ENCODE measurements at regions not wholly inside any gene's neighbourhood (a gene's known extent, or its start where the extent isn't known, plus 50 kb on each side); places are given as distances from the start of the nearest gene placed in this dataset.

DNA sequence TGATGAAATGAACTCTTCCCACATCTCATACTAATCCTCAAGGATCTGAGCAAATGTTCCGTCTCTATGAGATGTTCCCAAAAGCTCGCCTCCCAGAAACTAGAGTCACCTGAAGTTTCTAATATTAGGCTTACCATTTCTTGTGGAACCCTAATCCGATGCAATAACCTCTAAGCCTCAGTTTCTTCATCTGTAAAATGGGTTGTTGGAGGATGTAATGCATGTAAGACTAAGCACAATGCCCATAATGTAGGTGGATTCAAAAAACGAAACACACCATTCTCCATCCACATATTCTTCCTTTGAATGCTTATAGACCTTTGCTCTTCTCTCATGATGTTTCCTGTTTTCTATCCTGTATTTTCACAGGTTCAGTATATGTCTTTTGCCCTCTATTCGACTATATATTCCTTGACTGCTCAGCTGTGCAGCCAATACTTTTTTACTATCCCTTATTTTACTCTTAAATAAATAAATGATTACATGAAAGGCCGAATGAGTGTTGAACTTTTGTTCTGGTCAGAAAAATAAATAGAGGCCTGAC, 307.3 kb upstream of the G2E3 start:
- TF ChIP-seq CTCF (conservative IDR thresholded peaks at IDR 0.05; ENCODE audit: low read depth, low read length) (no peak), EZH2phosphoT487 (IDR thresholded peaks at IDR 0.05; ENCODE audit: borderline replicate concordance, low read length) (no peak)
